Fibroblast of lung (primary cell): ENCODE measurements at regions not wholly inside any gene's neighbourhood (a gene's known extent, or its start where the extent isn't known, plus 50 kb on each side); places are given as distances from the start of the nearest gene placed in this dataset.

ENCODE experiments used
- CTCF ChIP-seq, 2 donors: IDR thresholded peaks in 1 of 2; conservative IDR thresholded peaks in 1 of 2; 1 replicate in 1 of 2; 2 replicates in 1 of 2; pipeline ENCODE4 v1.5.1; 2011 to 2012; ENCODE audit warnings: low read length in 2 of 2, control low read depth in 1 of 2, inconsistent platforms in 1 of 2, low read depth in 1 of 2, mild to moderate bottlenecking in 1 of 2
- EZH2 ChIP-seq: IDR thresholded peaks from 2 replicates; pipeline ENCODE4 v1.5.1; 2012; ENCODE audit warnings: low read length, control low read depth, mild to moderate bottlenecking; ENCODE audit errors: missing control alignments

DNA sequence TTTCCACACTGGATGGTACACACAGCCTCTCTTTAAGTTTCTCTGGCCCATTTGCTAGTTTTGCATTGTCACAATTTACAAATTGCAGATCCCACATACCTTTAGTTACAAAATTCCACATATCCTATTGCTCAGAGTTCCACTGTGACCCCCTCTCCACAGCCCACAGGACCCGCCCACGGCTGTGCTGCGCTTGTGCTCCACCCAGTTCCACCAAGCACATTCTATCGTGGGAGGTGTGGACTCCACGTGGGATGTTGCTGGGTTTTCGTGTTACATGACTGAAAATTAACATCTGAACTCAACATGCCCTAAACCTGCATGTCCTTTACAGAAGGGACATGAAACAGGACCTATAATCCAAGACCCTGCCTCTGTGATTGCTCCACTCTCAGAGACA, 423.0 kb downstream of the IRS2 start:
- TF ChIP-seq CTCF (conservative IDR thresholded peaks at IDR 0.05 in 1 of 2, IDR thresholded peaks at IDR 0.05 in 1 of 2; ENCODE audit: low read depth in 1 of 2, low read length in 2 of 2) (no peak), EZH2 (no peak)
